ENCODE measurements at regions not wholly inside any gene's neighbourhood (a gene's known extent, or its start where the extent isn't known, plus 50 kb on each side); places are given as distances from the start of the nearest gene placed in this dataset.

DNA sequence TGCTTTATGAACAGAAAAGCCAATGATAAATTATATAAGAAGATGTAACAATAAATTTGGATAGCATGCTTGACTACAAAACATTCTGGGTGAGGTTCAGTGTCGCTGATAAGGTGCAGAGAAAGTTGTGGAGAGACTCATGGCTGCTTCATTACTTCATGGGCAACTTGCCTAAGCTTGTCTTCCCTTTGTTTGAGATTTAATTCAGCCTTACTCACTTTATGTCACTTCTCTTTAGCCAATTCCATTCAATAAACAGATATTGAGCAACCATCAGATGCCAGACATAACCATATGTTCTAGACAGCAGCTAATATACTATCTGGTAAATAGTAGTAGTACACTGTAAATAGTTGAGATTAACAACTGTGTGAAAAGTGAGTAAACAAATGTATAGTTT, 401.5 kb upstream of the FRG2C start:
- TF ChIP-seq RAD21 (IDR thresholded peaks at IDR 0.05; ENCODE audit: low read depth) (no peak), CBX3 (IDR thresholded peaks at IDR 0.05; ENCODE audit: low read depth) (no peak), POLR2AphosphoS5 (IDR thresholded peaks at IDR 0.05; ENCODE audit: low read depth, low read length) (no peak), MAX (IDR thresholded peaks at IDR 0.05) (no peak), ZFX (IDR thresholded peaks at IDR 0.05) (no peak), YY1 (IDR thresholded peaks at IDR 0.05; ENCODE audit: extremely low read depth, insufficient replicate concordance, low read depth, low read length) (no peak), EGR1 (IDR thresholded peaks at IDR 0.05; ENCODE audit: low read depth) (no peak), SRF (IDR thresholded peaks at IDR 0.05; ENCODE audit: low read depth) (no peak), FOSL1 (IDR thresholded peaks at IDR 0.05; ENCODE audit: low read depth) (no peak)
- TF ChIP-seq, protein P1, sequence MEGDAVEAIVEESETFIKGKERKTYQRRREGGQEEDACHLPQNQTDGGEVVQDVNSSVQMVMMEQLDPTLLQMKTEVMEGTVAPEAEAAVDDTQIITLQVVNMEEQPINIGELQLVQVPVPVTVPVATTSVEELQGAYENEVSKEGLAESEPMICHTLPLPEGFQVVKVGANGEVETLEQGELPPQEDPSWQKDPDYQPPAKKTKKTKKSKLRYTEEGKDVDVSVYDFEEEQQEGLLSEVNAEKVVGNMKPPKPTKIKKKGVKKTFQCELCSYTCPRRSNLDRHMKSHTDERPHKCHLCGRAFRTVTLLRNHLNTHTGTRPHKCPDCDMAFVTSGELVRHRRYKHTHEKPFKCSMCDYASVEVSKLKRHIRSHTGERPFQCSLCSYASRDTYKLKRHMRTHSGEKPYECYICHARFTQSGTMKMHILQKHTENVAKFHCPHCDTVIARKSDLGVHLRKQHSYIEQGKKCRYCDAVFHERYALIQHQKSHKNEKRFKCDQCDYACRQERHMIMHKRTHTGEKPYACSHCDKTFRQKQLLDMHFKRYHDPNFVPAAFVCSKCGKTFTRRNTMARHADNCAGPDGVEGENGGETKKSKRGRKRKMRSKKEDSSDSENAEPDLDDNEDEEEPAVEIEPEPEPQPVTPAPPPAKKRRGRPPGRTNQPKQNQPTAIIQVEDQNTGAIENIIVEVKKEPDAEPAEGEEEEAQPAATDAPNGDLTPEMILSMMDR (IDR thresholded peaks at IDR 0.05 in 2 of 3, conservative IDR thresholded peaks at IDR 0.05 in 1 of 3; ENCODE audit: borderline replicate concordance in 1 of 3, insufficient read depth in 1 of 3, low read depth in 2 of 3, low read length in 2 of 3) = no peak

All from HCT116 (cell line).